GM21447 (cell line): ENCODE measurements at regions not wholly inside any gene's neighbourhood (a gene's known extent, or its start where the extent isn't known, plus 50 kb on each side); places are given as distances from the start of the nearest gene placed in this dataset.

Source experiments
- ATAC-seq: cut with Tn5 transposase; IDR thresholded peaks from one replicate; pipeline ENCODE4 v1.9.1; 2021; ENCODE audit not compliant: unreplicated experiment

GRCh38 chr13:39279077-39279476 lies 240.8 kb downstream of the NHLRC3 start:
- ATAC-seq, result no peak

GRCh38 chr13:39281539-39282150 lies 243.4 kb downstream of the NHLRC3 start:
- no peak for ATAC-seq

GRCh38 chr13:39282400-39282972 lies 244.2 kb downstream of the NHLRC3 start:
- ATAC-seq, result peak; percentile 94

- no peak for ATAC-seq
Measured at GRCh38 chr13:39283072-39283471, 244.8 kb downstream of the NHLRC3 start.

GRCh38 chr13:39284801-39285388 lies 246.6 kb downstream of the NHLRC3 start:
- no peak for ATAC-seq
